GM20000 (cell line): ENCODE measurements at regions not wholly inside any gene's neighbourhood (a gene's known extent, or its start where the extent isn't known, plus 50 kb on each side); places are given as distances from the start of the nearest gene placed in this dataset.

Experiments
- DNase-seq: peaks from one replicate; pipeline ENCODE4 v3.0.0; 2012; ENCODE audit warnings: low spot score
- CTCF ChIP-seq: IDR thresholded peaks from 2 replicates; pipeline ENCODE4 v1.5.1; 2012; ENCODE audit warnings: mild to moderate bottlenecking, control low read depth; ENCODE audit errors: extremely low read depth, missing control alignments

GRCh38 chr3:5633960-5634359 is 446.5 kb downstream of the EDEM1 start:
- no peak for TF ChIP-seq CTCF

GRCh38 chr3:5634411-5634810 is 446.9 kb downstream of the EDEM1 start:
- no peak for TF ChIP-seq CTCF
- no peak for DNase-seq

More at GRCh38 chr3:5633960-5634359, 446.5 kb downstream of the EDEM1 start:
- DNase-seq = no peak

- DNase-seq = no peak
- no peak for TF ChIP-seq CTCF
These were observed 448.2 kb downstream of the EDEM1 start for GRCh38 chr3:5635746-5636145.

- TF ChIP-seq CTCF = no peak
- DNase-seq = no peak
These were observed 451.0 kb downstream of the EDEM1 start for GRCh38 chr3:5638550-5638949.

GRCh38 chr3:5644773-5645670 is 457.5 kb downstream of the EDEM1 start:
- TF ChIP-seq CTCF = no peak
- no peak for DNase-seq

- no peak for DNase-seq
- no peak for TF ChIP-seq CTCF
These were observed 458.3 kb downstream of the EDEM1 start for GRCh38 chr3:5645692-5646410.

GRCh38 chr3:5650303-5650702 is 462.8 kb downstream of the EDEM1 start:
- DNase-seq = no peak
- no peak for TF ChIP-seq CTCF
